ENCODE measurements at regions not wholly inside any gene's neighbourhood (a gene's known extent, or its start where the extent isn't known, plus 50 kb on each side); places are given as distances from the start of the nearest gene placed in this dataset.

GRCh38 chr11:90414221-90414620, 191.4 kb upstream of the CHORDC1 start:
- TF ChIP-seq SIN3A (IDR thresholded peaks at IDR 0.05; ENCODE audit: borderline replicate concordance, insufficient read depth, low read length) (no peak), POLR2AphosphoS5 (IDR thresholded peaks at IDR 0.05; ENCODE audit: low read depth, low read length) (no peak), REST (IDR thresholded peaks at IDR 0.05; ENCODE audit: insufficient read depth in 1 of 2, low read depth in 2 of 2, low read length in 2 of 2) (no peak), FOXP2 (optimal IDR thresholded peaks at IDR 0.05; ENCODE audit: borderline replicate concordance, extremely low read depth, extremely low read length, insufficient read depth) (no peak), TAF1 (IDR thresholded peaks at IDR 0.05; ENCODE audit: borderline replicate concordance, insufficient read depth, low read length) (no peak)

- TF ChIP-seq SIN3A (IDR thresholded peaks at IDR 0.05; ENCODE audit: borderline replicate concordance, insufficient read depth, low read length) (no peak), FOXP2 (optimal IDR thresholded peaks at IDR 0.05; ENCODE audit: borderline replicate concordance, extremely low read depth, extremely low read length, insufficient read depth) (no peak)
These were observed 184.5 kb upstream of the CHORDC1 start for GRCh38 chr11:90407350-90407749.

GRCh38 chr11:90392692-90393091, 169.8 kb upstream of the CHORDC1 start:
- no peak for TF ChIP-seq FOXP2 (optimal IDR thresholded peaks at IDR 0.05; ENCODE audit: borderline replicate concordance, extremely low read depth, extremely low read length, insufficient read depth)
- TF ChIP-seq POLR2AphosphoS5 (IDR thresholded peaks at IDR 0.05; ENCODE audit: low read depth, low read length), result no peak
- no peak for TF ChIP-seq SIN3A (IDR thresholded peaks at IDR 0.05; ENCODE audit: borderline replicate concordance, insufficient read depth, low read length)
- TF ChIP-seq REST (IDR thresholded peaks at IDR 0.05; ENCODE audit: insufficient read depth in 1 of 2, low read depth in 2 of 2, low read length in 2 of 2), result no peak
- TF ChIP-seq TAF1 (IDR thresholded peaks at IDR 0.05; ENCODE audit: borderline replicate concordance, insufficient read depth, low read length), result no peak

GRCh38 chr11:90391756-90392155, 168.9 kb upstream of the CHORDC1 start:
- TF ChIP-seq TAF1 (IDR thresholded peaks at IDR 0.05; ENCODE audit: borderline replicate concordance, insufficient read depth, low read length) (no peak), FOXP2 (optimal IDR thresholded peaks at IDR 0.05; ENCODE audit: borderline replicate concordance, extremely low read depth, extremely low read length, insufficient read depth) (no peak), SIN3A (IDR thresholded peaks at IDR 0.05; ENCODE audit: borderline replicate concordance, insufficient read depth, low read length) (no peak), POLR2AphosphoS5 (IDR thresholded peaks at IDR 0.05; ENCODE audit: low read depth, low read length) (no peak), REST (IDR thresholded peaks at IDR 0.05; ENCODE audit: insufficient read depth in 1 of 2, low read depth in 2 of 2, low read length in 2 of 2) (no peak)

GRCh38 chr11:90380206-90380605, 157.4 kb upstream of the CHORDC1 start:
- TF ChIP-seq FOXP2 (optimal IDR thresholded peaks at IDR 0.05; ENCODE audit: borderline replicate concordance, extremely low read depth, extremely low read length, insufficient read depth), result no peak
- no peak for TF ChIP-seq POLR2AphosphoS5 (IDR thresholded peaks at IDR 0.05; ENCODE audit: low read depth, low read length)
- TF ChIP-seq SIN3A (IDR thresholded peaks at IDR 0.05; ENCODE audit: borderline replicate concordance, insufficient read depth, low read length), result no peak
- no peak for TF ChIP-seq TAF1 (IDR thresholded peaks at IDR 0.05; ENCODE audit: borderline replicate concordance, insufficient read depth, low read length)
- no peak for TF ChIP-seq REST (IDR thresholded peaks at IDR 0.05; ENCODE audit: insufficient read depth in 1 of 2, low read depth in 2 of 2, low read length in 2 of 2)
